HEK293 (cell line): ENCODE measurements at regions not wholly inside any gene's neighbourhood (a gene's known extent, or its start where the extent isn't known, plus 50 kb on each side); places are given as distances from the start of the nearest gene placed in this dataset.

Experiments used
- CTCF ChIA-PET: fragments of 350-600 bp; formaldehyde crosslinking; extraction: SDS; loops from one replicate; lab custom pipeline; 2021; ENCODE audit warnings: antibody characterized with exemption; lab: Yijun Ruan, JAX
- POLR2A ChIA-PET: fragments of 300-600 bp; formaldehyde crosslinking; extraction: SDS; loops from one replicate; lab custom pipeline; 2020; ENCODE audit warnings: antibody characterized with exemption, inconsistent platforms; lab: Yijun Ruan, JAX
- H3K27ac ChIP-seq: fragments of 200-500 bp; sonication (Bioruptor generic); 2 replicates; pipeline ENCODE4 v1.5.1; 2014; ENCODE audit warnings: low read depth, low read length, control low read depth, inconsistent platforms; ENCODE audit errors: extremely low read depth
- H3K36me3 ChIP-seq, 2 experiments: fragments of 200-500 bp in 1 of 2; sonication (Bioruptor generic) in 1 of 2; 1 replicate in 1 of 2; 2 replicates in 1 of 2; pipeline ENCODE4 v1.5.1; 2014 to 2017; ENCODE audit warnings: inconsistent platforms in 2 of 2, low read length in 2 of 2; ENCODE audit not compliant: control insufficient read depth in 2 of 2, insufficient read depth in 1 of 2
- H3K4me1 ChIP-seq: fragments of 200-500 bp; sonication (Bioruptor generic); 2 replicates; pipeline ENCODE4 v1.5.1; 2014; ENCODE audit warnings: mild to moderate bottlenecking, low read length, inconsistent platforms; ENCODE audit not compliant: control insufficient read depth, insufficient read depth
- H3K4me3 ChIP-seq: 2 replicates; pipeline ENCODE4 v1.5.1; 2011; ENCODE audit warnings: low read depth, mild to moderate bottlenecking, control low read depth, low read length, moderate library complexity
- H3K9me3 ChIP-seq: fragments of 200-500 bp; sonication (Bioruptor generic); 2 replicates; pipeline ENCODE4 v1.5.1; 2014; ENCODE audit warnings: low read depth, low read length, inconsistent platforms; ENCODE audit not compliant: control insufficient read depth, insufficient read depth
- PRDM6 ChIP-seq: fragments of 450-650 bp; formaldehyde crosslinking; IDR thresholded peaks from 2 replicates; pipeline ENCODE4 v1.5.1; 2017; ENCODE audit warnings: missing biosample characterization, missing genetic modification characterization
- SP7 ChIP-seq: fragments of 450-650 bp; formaldehyde crosslinking; IDR thresholded peaks from 2 replicates; pipeline ENCODE4 v1.5.1; 2016; ENCODE audit warnings: missing biosample characterization, missing genetic modification characterization
- YY2 ChIP-seq: fragments of 450-650 bp; formaldehyde crosslinking; IDR thresholded peaks from 2 replicates; pipeline ENCODE4 v1.5.1; 2016; ENCODE audit warnings: missing biosample characterization, missing genetic modification characterization
- ZBTB20 ChIP-seq: fragments of 450-650 bp; formaldehyde crosslinking; IDR thresholded peaks from 2 replicates; pipeline ENCODE4 v1.5.1; 2016; ENCODE audit warnings: missing biosample characterization, missing genetic modification characterization
- ZEB2 ChIP-seq: fragments of 450-650 bp; formaldehyde crosslinking; IDR thresholded peaks from 2 replicates; pipeline ENCODE4 v1.5.1; 2016; ENCODE audit warnings: missing biosample characterization, missing genetic modification characterization
- ZFP41 ChIP-seq: fragments of 450-650 bp; formaldehyde crosslinking; IDR thresholded peaks from 2 replicates; pipeline ENCODE4 v1.5.1; 2016; ENCODE audit warnings: missing biosample characterization, missing genetic modification characterization, borderline replicate concordance
- ZNF10 ChIP-seq: fragments of 450-650 bp; formaldehyde crosslinking; IDR thresholded peaks from 2 replicates; pipeline ENCODE4 v1.5.1; 2017; ENCODE audit warnings: missing biosample characterization, missing genetic modification characterization
- ZNF114 ChIP-seq: fragments of 450-650 bp; formaldehyde crosslinking; IDR thresholded peaks from 2 replicates; pipeline ENCODE4 v1.5.0; 2017; ENCODE audit warnings: missing biosample characterization, missing genetic modification characterization
- ZNF140 ChIP-seq: fragments of 450-650 bp; formaldehyde crosslinking; IDR thresholded peaks from 2 replicates; pipeline ENCODE4 v1.5.1; 2016; ENCODE audit warnings: missing biosample characterization, missing genetic modification characterization
- ZNF174 ChIP-seq: fragments of 450-650 bp; formaldehyde crosslinking; IDR thresholded peaks from 2 replicates; pipeline ENCODE4 v1.5.0; 2017; ENCODE audit warnings: missing biosample characterization, mild to moderate bottlenecking, missing genetic modification characterization
- ZNF221 ChIP-seq: fragments of 450-650 bp; formaldehyde crosslinking; IDR thresholded peaks from 2 replicates; pipeline ENCODE4 v1.5.1; 2017; ENCODE audit warnings: missing biosample characterization, missing genetic modification characterization, borderline replicate concordance
- ZNF404 ChIP-seq: fragments of 450-650 bp; formaldehyde crosslinking; IDR thresholded peaks from 2 replicates; pipeline ENCODE4 v1.5.1; 2017; ENCODE audit warnings: missing biosample characterization, missing genetic modification characterization
- ZNF426 ChIP-seq: fragments of 450-650 bp; formaldehyde crosslinking; IDR thresholded peaks from 2 replicates; pipeline ENCODE4 v1.5.1; 2017; ENCODE audit warnings: missing biosample characterization, missing genetic modification characterization, mild to moderate bottlenecking, inconsistent platforms, moderate library complexity
- ZNF510 ChIP-seq: fragments of 450-650 bp; formaldehyde crosslinking; IDR thresholded peaks from 2 replicates; pipeline ENCODE4 v1.5.1; 2018; ENCODE audit warnings: mild to moderate bottlenecking, missing genetic modification characterization, missing biosample characterization; ENCODE audit not compliant: insufficient replicate concordance
- ZNF518A ChIP-seq: fragments of 450-650 bp; formaldehyde crosslinking; conservative IDR thresholded peaks from 2 replicates; pipeline ENCODE4 v1.5.1; 2016; ENCODE audit warnings: low read depth, missing biosample characterization, missing genetic modification characterization
- ZNF571 ChIP-seq: fragments of 450-650 bp; formaldehyde crosslinking; IDR thresholded peaks from 2 replicates; pipeline ENCODE4 v1.5.0; 2017; ENCODE audit warnings: missing biosample characterization, missing genetic modification characterization
- ZNF580 ChIP-seq: fragments of 450-650 bp; formaldehyde crosslinking; IDR thresholded peaks from 2 replicates; pipeline ENCODE4 v1.5.1; 2016; ENCODE audit warnings: missing biosample characterization, missing genetic modification characterization
- ZNF626 ChIP-seq: fragments of 450-650 bp; sonication (Bioruptor Pico); formaldehyde crosslinking; IDR thresholded peaks from 2 replicates; pipeline ENCODE4 v1.5.1; 2018; ENCODE audit warnings: missing biosample characterization, missing genetic modification characterization, inconsistent platforms
- ZNF658 ChIP-seq: fragments of 450-650 bp; formaldehyde crosslinking; IDR thresholded peaks from 2 replicates; pipeline ENCODE4; 2016; ENCODE audit warnings: missing biosample characterization, missing genetic modification characterization
- ZNF692 ChIP-seq: fragments of 450-650 bp; formaldehyde crosslinking; IDR thresholded peaks from 2 replicates; pipeline ENCODE4 v1.5.1; 2016; ENCODE audit warnings: missing biosample characterization, missing genetic modification characterization
- ZNF843 ChIP-seq: fragments of 450-650 bp; formaldehyde crosslinking; IDR thresholded peaks from 2 replicates; pipeline ENCODE4 v1.5.1; 2016; ENCODE audit warnings: missing biosample characterization, missing genetic modification characterization
- ZSCAN4 ChIP-seq: fragments of 450-650 bp; formaldehyde crosslinking; IDR thresholded peaks from 2 replicates; pipeline ENCODE4 v1.5.1; 2017; ENCODE audit warnings: missing biosample characterization, missing genetic modification characterization
- TF ChIP-seq, protein P1 (sequence below): fragments of 450-650 bp; formaldehyde crosslinking; IDR thresholded peaks from 2 replicates; pipeline ENCODE4 v1.5.1; 2016; ENCODE audit warnings: missing biosample characterization, missing genetic modification characterization
- TF ChIP-seq, protein P2 (sequence below): fragments of 450-650 bp; formaldehyde crosslinking; IDR thresholded peaks from 2 replicates; pipeline ENCODE4 v1.5.1; 2016; ENCODE audit warnings: missing biosample characterization, missing genetic modification characterization, low read depth

GRCh38 chr4:124534131-124534530 lies 178.4 kb downstream of the ANKRD50 start:
- Histone ChIP-seq H3K36me3 (no peaks in the 10 kb centered on the region), H3K4me3 (no peak overlapping the region), H3K27ac (no peak overlapping the region), H3K4me1 (no peaks in the 10 kb centered on the region), H3K9me3 (no peaks in the 10 kb centered on the region)
- ChIA-PET POLR2A (no interaction called here), CTCF (no interaction called here)
- TF ChIP-seq ZNF221 (tag by site-specific recombination) (no peak), ZNF843 (tag by site-specific recombination) (no peak), ZNF426 (no peak), ZNF114 (tag by site-specific recombination) (no peak), ZFP41 (tag by site-specific recombination) (no peak), ZNF692 (no peak), ZNF571 (tag by site-specific recombination) (no peak), ZNF140 (tag by site-specific recombination) (no peak), ZNF626 (no peak), ZBTB20 (tag by site-specific recombination) (no peak), ZNF174 (no peak), ZNF10 (tag by site-specific recombination) (no peak)
- TF ChIP-seq, protein P1, sequence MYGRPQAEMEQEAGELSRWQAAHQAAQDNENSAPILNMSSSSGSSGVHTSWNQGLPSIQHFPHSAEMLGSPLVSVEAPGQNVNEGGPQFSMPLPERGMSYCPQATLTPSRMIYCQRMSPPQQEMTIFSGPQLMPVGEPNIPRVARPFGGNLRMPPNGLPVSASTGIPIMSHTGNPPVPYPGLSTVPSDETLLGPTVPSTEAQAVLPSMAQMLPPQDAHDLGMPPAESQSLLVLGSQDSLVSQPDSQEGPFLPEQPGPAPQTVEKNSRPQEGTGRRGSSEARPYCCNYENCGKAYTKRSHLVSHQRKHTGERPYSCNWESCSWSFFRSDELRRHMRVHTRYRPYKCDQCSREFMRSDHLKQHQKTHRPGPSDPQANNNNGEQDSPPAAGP (tag by site-specific recombination): no peak
- TF ChIP-seq, protein P2, sequence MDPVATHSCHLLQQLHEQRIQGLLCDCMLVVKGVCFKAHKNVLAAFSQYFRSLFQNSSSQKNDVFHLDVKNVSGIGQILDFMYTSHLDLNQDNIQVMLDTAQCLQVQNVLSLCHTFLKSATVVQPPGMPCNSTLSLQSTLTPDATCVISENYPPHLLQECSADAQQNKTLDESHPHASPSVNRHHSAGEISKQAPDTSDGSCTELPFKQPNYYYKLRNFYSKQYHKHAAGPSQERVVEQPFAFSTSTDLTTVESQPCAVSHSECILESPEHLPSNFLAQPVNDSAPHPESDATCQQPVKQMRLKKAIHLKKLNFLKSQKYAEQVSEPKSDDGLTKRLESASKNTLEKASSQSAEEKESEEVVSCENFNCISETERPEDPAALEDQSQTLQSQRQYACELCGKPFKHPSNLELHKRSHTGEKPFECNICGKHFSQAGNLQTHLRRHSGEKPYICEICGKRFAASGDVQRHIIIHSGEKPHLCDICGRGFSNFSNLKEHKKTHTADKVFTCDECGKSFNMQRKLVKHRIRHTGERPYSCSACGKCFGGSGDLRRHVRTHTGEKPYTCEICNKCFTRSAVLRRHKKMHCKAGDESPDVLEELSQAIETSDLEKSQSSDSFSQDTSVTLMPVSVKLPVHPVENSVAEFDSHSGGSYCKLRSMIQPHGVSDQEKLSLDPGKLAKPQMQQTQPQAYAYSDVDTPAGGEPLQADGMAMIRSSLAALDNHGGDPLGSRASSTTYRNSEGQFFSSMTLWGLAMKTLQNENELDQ (tag by site-specific recombination): no peak

DNA sequence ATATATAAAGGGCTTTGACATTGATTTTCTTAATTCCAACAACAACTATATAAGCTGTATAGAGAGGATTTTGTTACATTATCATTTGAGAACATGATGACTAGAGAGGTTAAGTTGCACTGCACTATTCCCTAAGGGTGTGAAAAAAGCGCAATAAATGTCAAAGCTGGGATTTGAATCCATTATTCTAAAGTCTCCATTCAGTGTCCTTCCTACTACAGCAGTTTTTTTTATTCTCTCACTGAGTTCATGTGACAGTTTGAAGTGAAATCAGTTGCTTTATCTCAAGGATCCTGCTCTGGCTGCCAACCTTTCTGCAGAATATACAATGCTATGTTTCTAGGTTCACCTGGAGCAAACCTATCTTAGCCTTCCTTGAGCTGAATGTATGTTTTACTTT lies 177.5 kb downstream of the ANKRD50 start:
- CTCF ChIA-PET: no interaction called here
- no peaks in the 10 kb centered on the region for H3K9me3 ChIP-seq
- no peak overlapping the region for H3K27ac ChIP-seq
- no peak overlapping the region for H3K4me3 ChIP-seq
- H3K4me1 ChIP-seq: no peaks in the 10 kb centered on the region
- POLR2A ChIA-PET: no interaction called here
- H3K36me3 ChIP-seq: no peaks in the 10 kb centered on the region
- no peak for TF ChIP-seq ZNF10 (tag by site-specific recombination)
- TF ChIP-seq ZNF404: no peak
- no peak for TF ChIP-seq PRDM6 (tag by site-specific recombination)
- no peak for TF ChIP-seq YY2 (tag by site-specific recombination)
- no peak for TF ChIP-seq ZSCAN4 (tag by site-specific recombination)
- no peak for TF ChIP-seq ZEB2 (tag by site-specific recombination)
- TF ChIP-seq ZNF518A (tag by site-specific recombination): no peak
- TF ChIP-seq ZNF658 (tag by site-specific recombination): no peak
- TF ChIP-seq ZNF580 (tag by site-specific recombination): no peak
- TF ChIP-seq ZNF510 (tag by site-specific recombination): no peak
- TF ChIP-seq SP7 (tag by site-specific recombination): no peak
